COR-L47 (cell line): ENCODE measurements at regions not wholly inside any gene's neighbourhood (a gene's known extent, or its start where the extent isn't known, plus 50 kb on each side); places are given as distances from the start of the nearest gene placed in this dataset.
"Not testable (repeated sequence)": the region's sequence is repeated elsewhere in the genome, so short reads cannot be mapped to it uniquely, and the experiment has no call there.

ENCODE experiments used
- DNase-seq: peaks from one replicate; lab custom pipeline; 2025; lab: John Stamatoyannopoulos, UW

- DNase-seq, result not testable (repeated sequence)
Measured at GRCh38 chr6:27773542-27774263, 138.5 kb downstream of the OR2B2 start.

- DNase-seq, result peak; percentile 73
Measured at GRCh38 chr6:27772261-27773001, 139.8 kb downstream of the OR2B2 start.

GRCh38 chr6:27771235-27771634, 141.0 kb downstream of the OR2B2 start:
- DNase-seq, result no peak

DNA sequence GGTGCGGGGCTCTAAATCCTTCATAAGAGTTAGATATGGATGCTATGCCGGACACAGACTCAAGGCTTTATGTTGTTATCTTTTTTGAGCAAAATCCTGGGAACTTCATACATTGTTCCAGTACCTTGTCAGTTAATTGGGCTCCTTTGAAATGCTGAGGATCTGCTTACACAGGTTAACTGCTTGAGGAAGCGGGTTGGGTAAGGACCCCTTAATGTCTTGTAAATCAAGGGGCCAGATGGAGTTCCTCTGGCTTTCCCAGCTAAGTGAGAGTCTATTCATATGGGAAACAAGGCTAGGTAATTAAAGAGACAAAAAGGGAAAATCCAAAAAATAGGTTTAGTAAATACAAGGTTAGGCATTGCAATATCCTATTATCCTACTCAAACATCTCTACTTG, 141.5 kb downstream of the OR2B2 start:
- DNase-seq, result no peak

GRCh38 chr6:27768556-27768955, 143.6 kb downstream of the OR2B2 start:
- no peak for DNase-seq

DNA sequence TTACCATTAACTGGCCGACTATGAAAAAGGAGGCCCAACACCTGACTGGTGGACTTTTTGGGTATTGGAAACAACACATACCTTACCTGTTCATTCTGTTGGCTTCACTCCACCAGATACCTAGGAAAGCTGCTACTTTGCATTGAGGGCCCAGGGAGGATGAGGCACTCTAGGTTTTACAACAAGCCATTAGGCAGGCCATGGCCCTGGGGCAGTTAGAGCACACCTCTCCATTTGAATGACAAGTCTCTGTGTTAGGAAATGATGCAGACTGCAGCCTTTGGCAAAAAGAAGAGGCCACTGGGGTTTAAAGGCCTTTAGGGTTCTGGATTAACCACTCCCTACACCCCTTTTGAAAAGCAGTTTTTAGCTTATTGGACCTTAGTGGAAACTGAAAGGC, 144.3 kb downstream of the OR2B2 start:
- DNase-seq, result no peak

GRCh38 chr6:27766405-27766804, 145.8 kb downstream of the OR2B2 start:
- no peak for DNase-seq

DNA sequence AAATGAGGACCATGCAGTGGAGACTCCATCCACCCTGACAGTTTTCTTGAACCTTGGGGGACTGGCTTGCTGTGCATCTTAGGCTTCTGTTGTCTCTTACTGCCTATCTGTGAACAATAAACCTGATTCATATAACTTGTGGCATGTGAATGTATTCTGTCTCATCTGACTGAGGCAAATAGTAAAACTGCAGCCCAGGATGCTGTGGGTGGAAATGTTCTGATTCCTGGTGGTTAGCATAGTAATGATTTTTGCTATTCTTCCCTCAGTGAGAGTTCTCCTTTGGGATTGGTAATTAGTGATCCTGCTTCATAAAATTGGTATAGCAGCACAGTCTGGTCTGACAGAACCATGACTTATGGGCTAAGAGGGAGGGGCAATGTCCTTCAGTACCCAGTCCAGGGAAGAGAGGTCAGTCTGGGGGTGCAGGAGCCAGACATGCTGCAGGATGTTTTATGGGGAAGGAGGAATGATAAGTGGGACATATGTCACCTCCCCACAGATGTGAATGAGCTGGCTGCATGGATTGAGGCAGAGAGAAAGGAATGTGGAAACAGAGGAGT, 147.1 kb downstream of the OR2B2 start:
- no peak for DNase-seq

GRCh38 chr6:27761391-27761790, 150.8 kb downstream of the OR2B2 start:
- no peak for DNase-seq

DNA sequence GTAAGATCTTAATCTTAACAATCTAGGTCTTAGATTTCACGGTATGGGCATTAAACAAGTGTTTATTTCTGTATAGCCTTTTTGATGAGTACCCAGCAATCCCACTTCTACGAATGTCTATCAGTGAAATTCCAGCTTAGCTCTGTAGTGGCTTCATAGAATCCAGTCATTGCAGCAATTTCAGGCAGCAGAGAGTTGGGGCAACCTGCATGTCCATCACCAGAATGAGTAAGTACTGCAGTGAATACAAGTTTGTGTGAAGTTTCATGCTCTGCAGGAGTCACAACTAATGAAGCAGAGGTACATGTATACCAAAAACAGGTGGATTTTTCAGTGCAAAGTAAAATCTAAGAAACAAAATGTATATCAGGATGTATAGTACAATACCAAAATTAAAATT, 151.7 kb downstream of the OR2B2 start:
- DNase-seq, result no peak

- no peak for DNase-seq
Measured at GRCh38 chr6:27759930-27760329, 152.3 kb downstream of the OR2B2 start.

DNA sequence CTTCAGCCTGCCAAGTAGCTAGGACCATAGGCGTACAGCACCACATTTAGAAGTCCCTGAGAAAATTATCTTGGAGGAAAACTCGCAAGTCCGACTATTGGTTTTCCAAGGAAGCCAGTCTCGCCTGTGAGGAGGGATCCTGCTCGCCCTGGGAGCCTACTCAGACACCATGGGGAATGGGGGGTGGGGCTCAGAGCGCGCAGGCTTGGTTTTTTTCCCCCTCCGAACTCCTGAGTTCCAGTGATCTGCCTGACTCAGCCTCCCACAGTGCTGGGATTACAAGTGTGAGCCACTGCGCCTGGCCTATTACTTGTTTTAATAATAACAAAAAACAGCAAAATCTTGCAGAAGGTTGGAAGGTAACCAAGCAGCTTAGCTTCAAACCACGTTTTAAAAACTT, 153.7 kb downstream of the OR2B2 start:
- no peak for DNase-seq

DNA sequence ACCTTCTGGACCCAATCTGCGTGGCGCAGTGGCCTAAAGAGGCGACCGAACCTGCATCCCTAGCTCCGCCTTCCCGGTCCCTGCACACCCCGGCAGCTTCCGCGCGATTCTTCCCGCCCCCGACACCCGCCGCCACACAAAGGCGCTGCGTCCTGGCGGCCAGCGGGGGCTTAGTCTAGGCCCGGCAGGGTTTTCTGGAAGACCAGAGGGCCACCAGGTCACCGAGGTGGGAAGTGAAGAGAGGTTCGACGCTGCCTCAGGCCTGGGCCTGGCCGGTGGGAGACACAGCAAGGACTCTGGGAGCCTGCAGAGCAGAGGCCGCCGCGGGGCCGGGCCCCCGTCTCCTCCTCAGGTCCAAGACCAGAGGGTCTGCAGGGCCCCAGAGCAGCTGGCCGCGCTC, 154.9 kb downstream of the OR2B2 start:
- DNase-seq, result no peak

- DNase-seq, result no peak
Measured at GRCh38 chr6:27755768-27756167, 156.4 kb downstream of the OR2B2 start.

DNA sequence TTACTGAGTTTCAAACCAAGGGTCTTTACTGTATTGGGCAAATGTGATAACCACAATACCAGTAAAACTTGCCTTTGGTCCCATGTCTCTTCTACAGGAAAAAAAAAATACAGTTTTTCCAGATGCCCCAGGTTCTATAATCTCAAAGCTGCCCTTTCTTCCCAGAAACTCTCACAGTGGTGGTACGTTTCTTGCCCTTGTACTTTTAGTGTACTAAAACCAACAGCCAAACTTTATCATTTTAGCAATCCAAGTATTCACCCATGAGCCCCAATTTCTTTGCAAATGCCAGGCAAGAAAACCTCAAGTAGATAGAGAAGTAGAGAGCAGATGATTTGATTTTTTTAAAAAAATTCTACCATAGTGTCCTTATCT, 157.8 kb downstream of the OR2B2 start:
- DNase-seq, result no peak

DNA sequence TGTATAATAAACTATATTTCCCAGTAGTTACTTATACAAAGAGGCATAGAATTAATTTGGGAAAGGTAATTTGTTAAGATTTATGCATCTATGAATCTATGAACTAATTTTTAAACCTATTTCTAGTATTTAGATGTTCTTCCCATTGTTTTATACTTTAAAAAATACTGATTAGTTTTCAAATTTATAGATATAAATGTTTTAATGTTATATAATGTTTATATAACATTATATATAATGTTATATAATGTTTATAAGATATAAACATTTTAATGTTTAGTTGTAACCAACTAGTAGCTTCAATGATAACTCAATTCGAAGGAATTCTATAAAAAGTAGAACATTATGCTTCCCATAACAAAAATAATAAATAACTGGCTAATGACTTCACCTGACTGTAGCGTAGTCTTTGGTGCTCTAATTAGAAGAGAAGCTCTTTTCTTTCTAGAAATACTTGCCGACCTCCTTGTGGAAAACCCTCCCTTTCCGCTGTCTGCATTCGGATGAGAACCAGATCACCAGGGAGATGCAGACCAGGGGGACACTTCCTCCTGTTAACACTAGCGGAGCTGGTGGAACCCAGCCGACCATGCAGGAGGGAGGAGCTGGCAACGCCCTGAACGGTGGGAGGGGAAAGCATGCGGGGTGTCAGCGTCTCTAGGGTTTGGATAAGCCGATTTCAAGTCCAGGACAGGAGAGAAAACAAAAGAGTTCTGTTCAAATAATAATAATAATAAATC, 158.4 kb downstream of the OR2B2 start:
- peak; percentile 84 for DNase-seq

DNA sequence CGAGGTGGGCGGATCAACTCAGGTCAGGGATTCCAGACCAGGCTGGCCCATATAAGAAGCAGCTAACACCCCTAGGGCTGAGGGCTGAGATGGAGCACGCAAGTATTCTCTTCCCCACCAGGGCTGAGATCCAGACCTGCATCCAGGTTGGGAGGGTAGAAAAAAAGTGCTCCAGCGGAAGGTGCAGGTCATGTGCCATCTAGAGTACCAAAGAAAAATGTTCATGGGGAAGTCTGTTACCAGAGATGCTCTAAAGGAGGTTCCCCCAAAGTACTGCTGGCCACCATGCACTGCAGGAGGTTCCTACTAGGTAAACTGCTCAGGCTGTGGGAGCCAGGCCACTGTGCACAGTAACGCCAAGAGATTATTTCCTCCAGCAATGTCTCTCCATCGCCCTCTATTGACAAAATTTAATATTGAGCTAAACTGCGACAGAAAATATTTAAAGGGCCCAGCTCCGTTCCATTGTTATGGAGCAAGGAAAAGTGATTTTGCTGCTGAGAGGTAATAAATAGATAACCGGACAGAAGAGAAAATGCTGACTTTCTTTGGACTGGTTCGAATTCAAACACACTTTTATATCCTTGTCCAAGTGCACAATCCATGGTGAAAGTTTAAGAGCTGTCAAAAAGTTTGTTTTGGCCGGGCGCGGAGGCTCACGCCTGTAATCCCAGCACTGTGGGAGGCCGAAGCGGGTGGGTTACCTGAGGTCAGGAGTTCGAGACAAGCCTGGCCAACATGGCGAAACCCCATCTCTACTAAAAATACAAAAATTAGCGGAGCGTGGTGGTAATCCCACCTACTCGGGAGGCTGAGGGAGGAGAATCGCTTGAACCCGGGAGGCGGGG, 159.9 kb downstream of the OR2B2 start:
- DNase-seq, result peak; percentile 74

GRCh38 chr6:27748661-27749060, 163.5 kb downstream of the OR2B2 start:
- DNase-seq, result no peak

DNA sequence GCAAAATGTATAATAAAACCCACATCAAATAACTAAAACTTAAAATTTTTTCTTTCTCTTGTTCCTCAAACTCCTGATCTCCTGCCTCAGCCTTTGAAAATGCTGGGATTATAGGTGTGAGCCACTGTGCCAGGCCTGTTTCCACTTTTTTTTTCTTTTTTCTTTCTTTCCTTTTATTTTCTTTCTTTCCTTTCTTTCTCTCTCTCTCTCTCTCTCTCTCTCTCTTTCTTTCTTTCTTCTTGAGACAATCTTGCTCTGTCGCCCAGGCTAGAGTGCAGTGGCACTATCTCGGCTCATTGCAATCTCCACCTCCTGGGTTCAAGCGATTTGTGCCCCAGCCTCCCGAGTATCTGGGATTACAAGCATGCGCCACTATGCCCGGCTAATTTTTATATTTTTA, 164.6 kb downstream of the OR2B2 start:
- no peak for DNase-seq

GRCh38 chr6:27746860-27747259, 165.3 kb downstream of the OR2B2 start:
- not testable (repeated sequence) for DNase-seq

GRCh38 chr6:27743787-27744186, 168.4 kb downstream of the OR2B2 start:
- no peak for DNase-seq
